Neuronal stem cell (in vitro differentiated cells): ENCODE measurements at regions not wholly inside any gene's neighbourhood (a gene's known extent, or its start where the extent isn't known, plus 50 kb on each side); places are given as distances from the start of the nearest gene placed in this dataset.

Experiments used
- DNase-seq: peaks from one replicate; pipeline ENCODE4 v3.0.0-alpha.2; 2013; ENCODE audit warnings: low spot score
- H2AFZ ChIP-seq: one replicate; pipeline ENCODE4 v1.6.1; 2013; ENCODE audit warnings: mild to moderate bottlenecking, low read length, inconsistent platforms
- H2AK5ac ChIP-seq: 2 replicates; pipeline ENCODE4 v1.6.1; 2013; ENCODE audit warnings: low read depth, mild to moderate bottlenecking, inconsistent platforms, low read length, moderate library complexity, mixed read lengths
- H2BK120ac ChIP-seq: 2 replicates; pipeline ENCODE4 v1.6.1; 2013; ENCODE audit warnings: low read depth, mild to moderate bottlenecking, inconsistent platforms, low read length, moderate library complexity, mixed read lengths
- H2BK12ac ChIP-seq: one replicate; pipeline ENCODE4 v1.6.1; 2013; ENCODE audit warnings: low read length, inconsistent platforms
- H2BK15ac ChIP-seq: 2 replicates; pipeline ENCODE4 v1.6.1; 2013; ENCODE audit warnings: mild to moderate bottlenecking, low read length, inconsistent platforms, mixed read lengths
- H2BK5ac ChIP-seq: one replicate; pipeline ENCODE4 v1.6.1; 2013; ENCODE audit warnings: inconsistent platforms, mild to moderate bottlenecking, low read length, moderate library complexity
- H3K14ac ChIP-seq: one replicate; pipeline ENCODE4 v1.6.1; 2013; ENCODE audit warnings: low read length, inconsistent platforms
- H3K18ac ChIP-seq: 2 replicates; pipeline ENCODE4 v1.6.1; 2013; ENCODE audit warnings: low read length, inconsistent platforms
- H3K23ac ChIP-seq: 2 replicates; pipeline ENCODE4 v1.6.1; 2013; ENCODE audit warnings: low read depth, mild to moderate bottlenecking, mixed read lengths, low read length, inconsistent platforms; ENCODE audit not compliant: poor library complexity
- H3K27ac ChIP-seq: replicated peaks from 3 replicates; pipeline ENCODE4 v1.5.1; 2013; ENCODE audit warnings: low read length, inconsistent platforms
- H3K27me3 ChIP-seq, 3 experiments: 2 replicates each; pipeline ENCODE4 v1.6.1; 2013; ENCODE audit warnings: low read length in 3 of 3, mild to moderate bottlenecking in 2 of 3, inconsistent platforms in 1 of 3, low read depth in 1 of 3, mixed read lengths in 1 of 3, moderate library complexity in 1 of 3; ENCODE audit not compliant: control insufficient read depth in 3 of 3, insufficient read depth in 3 of 3
- H3K36me3 ChIP-seq, 2 donors: replicated peaks in 1 of 2; 2 replicates each; pipeline ENCODE4 v1.6.1; 2013; ENCODE audit warnings: low read length in 2 of 2; ENCODE audit not compliant: control insufficient read depth in 2 of 2, insufficient read depth in 2 of 2
- H3K4ac ChIP-seq: 2 replicates; pipeline ENCODE4 v1.6.1; 2013; ENCODE audit warnings: inconsistent platforms, mild to moderate bottlenecking, low read length, moderate library complexity
- H3K4me1 ChIP-seq, 2 donors: 1 replicate in 1 of 2; 2 replicates in 1 of 2; pipeline ENCODE4 v1.6.1; 2013; ENCODE audit warnings: low read length in 2 of 2, low read depth in 1 of 2; ENCODE audit not compliant: control insufficient read depth in 2 of 2, insufficient read depth in 1 of 2
- H3K4me2 ChIP-seq: one replicate; pipeline ENCODE4 v1.6.1; 2013; ENCODE audit warnings: mild to moderate bottlenecking, low read length, inconsistent platforms; ENCODE audit not compliant: insufficient read depth, poor library complexity, severe bottlenecking
- H3K4me3 ChIP-seq, 2 donors: 2 replicates each; pipeline ENCODE4 v1.5.1; 2013; ENCODE audit warnings: low read length in 2 of 2, mild to moderate bottlenecking in 2 of 2, inconsistent platforms in 1 of 2, moderate library complexity in 1 of 2
- H3K79me1 ChIP-seq: one replicate; pipeline ENCODE4 v1.6.1; 2013; ENCODE audit warnings: low read depth, mild to moderate bottlenecking, inconsistent platforms, low read length, moderate library complexity
- H3K9ac ChIP-seq: one replicate; pipeline ENCODE4 v1.6.1; 2013; ENCODE audit warnings: mild to moderate bottlenecking, low read depth, low read length, inconsistent platforms; ENCODE audit not compliant: poor library complexity
- H3K9me3 ChIP-seq, 2 donors: replicated peaks in 1 of 2; 2 replicates each; pipeline versions ENCODE3 to v1.6.1; 2013; ENCODE audit warnings: low read length in 2 of 2, mild to moderate bottlenecking in 2 of 2, inconsistent platforms in 1 of 2, low read depth in 1 of 2, mixed read lengths in 1 of 2, moderate library complexity in 1 of 2; ENCODE audit not compliant: control insufficient read depth in 2 of 2, insufficient read depth in 1 of 2
- H4K8ac ChIP-seq: one replicate; pipeline ENCODE4 v1.6.1; 2013; ENCODE audit warnings: low read depth, mild to moderate bottlenecking, inconsistent platforms, low read length, moderate library complexity
- H4K91ac ChIP-seq: one replicate; pipeline ENCODE4 v1.6.1; 2013; ENCODE audit warnings: low read length, low read depth, mild to moderate bottlenecking, inconsistent platforms; ENCODE audit not compliant: poor library complexity
- WGBS, 2 donors: extraction: QIAGEN DNeasy Blood & Tissue Kit; methylation state at CpG; one replicate each; pipeline ENCODE4 v1.1.7; 2013; ENCODE audit warnings: missing lambda C conversion rate in 2 of 2, mixed read lengths in 1 of 2; ENCODE audit not compliant: insufficient read length in 2 of 2, insufficient replicate concordance in 1 of 2; ENCODE audit errors: extremely low coverage in 2 of 2; 5-methylcytosine and 5-hydroxymethylcytosine counted together

GRCh38 chr16:79451196-79451816 lies 149.2 kb downstream of the MAF start:
- no peak overlapping the region for H4K8ac ChIP-seq
- H2BK15ac ChIP-seq = no peak overlapping the region
- no peak overlapping the region for H2BK12ac ChIP-seq
- H4K91ac ChIP-seq = no peak overlapping the region
- no peaks in the 10 kb centered on the region for H3K27me3 ChIP-seq
- H3K23ac ChIP-seq = no peak overlapping the region
- no peak overlapping the region for H3K27ac ChIP-seq
- no peak overlapping the region for H2BK120ac ChIP-seq
- no peak overlapping the region for H3K4ac ChIP-seq
- H3K4me2 ChIP-seq = no peak overlapping the region
- no peaks in the 10 kb centered on the region for H3K36me3 ChIP-seq
- H3K4me1 ChIP-seq = peaks cover 0 to 2% of the 10 kb centered on the region in 2 donors
- H2AFZ ChIP-seq = no peak overlapping the region
- no peak overlapping the region for H3K4me3 ChIP-seq
- no peaks in the 10 kb centered on the region for H3K9me3 ChIP-seq
- no peak overlapping the region for H2BK5ac ChIP-seq
- H3K79me1 ChIP-seq = no peaks in the 10 kb centered on the region
- no peak overlapping the region for H2AK5ac ChIP-seq
- H3K18ac ChIP-seq = no peak overlapping the region
- H3K9ac ChIP-seq = no peak overlapping the region
- DNase-seq = no peak
- WGBS, 2 donors = no CpG with 5 or more reads among the region's 4 CpGs
- no peak overlapping the region for H3K14ac ChIP-seq

DNA sequence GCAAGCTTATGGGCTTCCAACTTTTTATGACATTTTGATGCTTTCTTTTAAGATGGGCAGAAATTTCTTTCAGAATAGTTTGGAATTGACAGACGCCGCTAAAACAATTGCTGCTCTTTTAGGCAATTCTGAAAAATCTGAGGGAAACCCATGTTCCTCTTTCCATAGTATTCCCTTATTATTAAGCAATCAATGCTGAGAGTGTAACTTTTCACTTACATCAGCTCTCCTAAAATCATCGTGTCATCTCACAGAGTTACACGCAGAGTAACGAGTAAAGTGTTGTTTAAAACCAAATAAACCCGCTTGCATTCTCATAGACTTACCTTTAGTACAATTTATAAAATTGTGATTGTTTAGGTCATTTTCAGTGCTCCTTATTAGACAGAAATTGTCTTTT lies 150.6 kb downstream of the MAF start:
- no peaks in the 10 kb centered on the region for H3K27me3 ChIP-seq
- no peak overlapping the region for H4K91ac ChIP-seq
- no peak overlapping the region for H2BK15ac ChIP-seq
- H3K4me2 ChIP-seq = no peak overlapping the region
- H3K27ac ChIP-seq = no peak overlapping the region
- H2AK5ac ChIP-seq = no peak overlapping the region
- H3K4me1 ChIP-seq = peaks cover 0 to 2% of the 10 kb centered on the region in 2 donors
- H2BK12ac ChIP-seq = no peak overlapping the region
- H4K8ac ChIP-seq = no peak overlapping the region
- no peak overlapping the region for H3K18ac ChIP-seq
- H3K23ac ChIP-seq = no peak overlapping the region
- no peak overlapping the region for H3K4ac ChIP-seq
- H3K4me3 ChIP-seq = no peak overlapping the region
- H3K14ac ChIP-seq = no peak overlapping the region
- H2BK5ac ChIP-seq = no peak overlapping the region
- no peaks in the 10 kb centered on the region for H3K36me3 ChIP-seq
- no peak for DNase-seq
- H3K9ac ChIP-seq = no peak overlapping the region
- no peaks in the 10 kb centered on the region for H3K79me1 ChIP-seq
- H3K9me3 ChIP-seq = no peaks in the 10 kb centered on the region
- WGBS, 2 donors = no CpG with 5 or more reads among the region's 6 CpGs
- no peak overlapping the region for H2AFZ ChIP-seq
- H2BK120ac ChIP-seq = no peak overlapping the region

- no peaks in the 10 kb centered on the region for H3K36me3 ChIP-seq
- H2AK5ac ChIP-seq = no peak overlapping the region
- no peaks in the 10 kb centered on the region for H3K27me3 ChIP-seq
- H3K9ac ChIP-seq = no peak overlapping the region
- no CpG with 5 or more reads among the region's 10 CpGs for WGBS, 2 donors
- no peak overlapping the region for H3K14ac ChIP-seq
- H2BK12ac ChIP-seq = no peak overlapping the region
- no peak overlapping the region for H4K8ac ChIP-seq
- H2BK5ac ChIP-seq = no peak overlapping the region
- no peak overlapping the region for H3K4me3 ChIP-seq
- no peaks in the 10 kb centered on the region for H3K9me3 ChIP-seq
- no peak for DNase-seq
- no peaks in the 10 kb centered on the region for H3K79me1 ChIP-seq
- no peak overlapping the region for H2BK120ac ChIP-seq
- no peak overlapping the region for H3K4ac ChIP-seq
- no peak overlapping the region for H2AFZ ChIP-seq
- H3K27ac ChIP-seq = no peak overlapping the region
- H3K4me2 ChIP-seq = no peak overlapping the region
- no peak overlapping the region for H3K23ac ChIP-seq
- no peak overlapping the region for H3K18ac ChIP-seq
- H3K4me1 ChIP-seq = peaks cover 0 to 2% of the 10 kb centered on the region in 2 donors
- H4K91ac ChIP-seq = no peak overlapping the region
- no peak overlapping the region for H2BK15ac ChIP-seq
Observed at GRCh38 chr16:79449067-79449769, 151.3 kb downstream of the MAF start.

- no CpG with 5 or more reads among the region's 7 CpGs for WGBS, 2 donors
- no peak overlapping the region for H2AFZ ChIP-seq
- no peaks in the 10 kb centered on the region for H3K36me3 ChIP-seq
- H2BK120ac ChIP-seq = no peak overlapping the region
- H3K14ac ChIP-seq = no peak overlapping the region
- no peak overlapping the region for H2BK12ac ChIP-seq
- no peak overlapping the region for H2BK5ac ChIP-seq
- no peak overlapping the region for H3K4me2 ChIP-seq
- no peak overlapping the region for H3K27ac ChIP-seq
- no peaks in the 10 kb centered on the region for H3K79me1 ChIP-seq
- no peak overlapping the region for H2AK5ac ChIP-seq
- DNase-seq = no peak
- no peak overlapping the region for H4K91ac ChIP-seq
- no peak overlapping the region for H4K8ac ChIP-seq
- no peak overlapping the region for H3K9ac ChIP-seq
- no peak overlapping the region for H3K4me3 ChIP-seq
- no peaks in the 10 kb centered on the region for H3K27me3 ChIP-seq
- H3K23ac ChIP-seq = no peak overlapping the region
- H3K18ac ChIP-seq = no peak overlapping the region
- H3K9me3 ChIP-seq = no peaks in the 10 kb centered on the region
- no peak overlapping the region for H2BK15ac ChIP-seq
- H3K4ac ChIP-seq = no peak overlapping the region
- H3K4me1 ChIP-seq = no peaks in the 10 kb centered on the region
Observed at GRCh38 chr16:79444572-79444971, 156.0 kb downstream of the MAF start.
